Trophoblast cell (in vitro differentiated cells and primary cell): ENCODE measurements at regions not wholly inside any gene's neighbourhood (a gene's known extent, or its start where the extent isn't known, plus 50 kb on each side); places are given as distances from the start of the nearest gene placed in this dataset.

Experiments
- DNase-seq, 2 donors: peaks; one replicate each; pipeline ENCODE4 v3.0.0-alpha.2; 2016
- H2AFZ ChIP-seq: 2 replicates; pipeline ENCODE4 v1.6.1; 2013; ENCODE audit warnings: low read length, moderate library complexity, mild to moderate bottlenecking; ENCODE audit not compliant: insufficient read depth, poor library complexity
- H2AK5ac ChIP-seq: 2 replicates; pipeline ENCODE4 v1.6.1; 2013; ENCODE audit warnings: mild to moderate bottlenecking, low read length
- H2BK120ac ChIP-seq: 2 replicates; pipeline ENCODE4 v1.6.1; 2013; ENCODE audit warnings: low read length, mild to moderate bottlenecking, moderate library complexity; ENCODE audit not compliant: insufficient read depth, poor library complexity
- H2BK12ac ChIP-seq: 2 replicates; pipeline ENCODE4 v1.6.1; 2013; ENCODE audit warnings: mild to moderate bottlenecking, low read length, moderate library complexity
- H2BK5ac ChIP-seq: 2 replicates; pipeline ENCODE4 v1.6.1; 2013; ENCODE audit warnings: low read length, low read depth, moderate library complexity, mild to moderate bottlenecking; ENCODE audit not compliant: poor library complexity
- H3K14ac ChIP-seq: 2 replicates; pipeline ENCODE4 v1.6.1; 2013; ENCODE audit warnings: mild to moderate bottlenecking, low read length
- H3K18ac ChIP-seq: 2 replicates; pipeline ENCODE4 v1.6.1; 2013; ENCODE audit warnings: mild to moderate bottlenecking, low read length
- H3K23ac ChIP-seq: 2 replicates; pipeline ENCODE4 v1.6.1; 2013; ENCODE audit warnings: low read length
- H3K27ac ChIP-seq: 2 replicates; pipeline ENCODE4 v1.5.1; 2013; ENCODE audit warnings: low read depth, mild to moderate bottlenecking, inconsistent platforms, low read length, moderate library complexity
- H3K27me3 ChIP-seq: 2 replicates; pipeline ENCODE4 v1.6.1; 2013; ENCODE audit warnings: inconsistent platforms, mild to moderate bottlenecking, low read length, moderate library complexity; ENCODE audit not compliant: insufficient read depth
- H3K36me3 ChIP-seq, 2 experiments: 1 replicate in 1 of 2; 2 replicates in 1 of 2; pipeline ENCODE4 v1.6.1; 2013; ENCODE audit warnings: low read length in 2 of 2, mild to moderate bottlenecking in 2 of 2, moderate library complexity in 1 of 2; ENCODE audit not compliant: insufficient read depth in 2 of 2, control insufficient read depth in 1 of 2
- H3K4ac ChIP-seq: 2 replicates; pipeline ENCODE4 v1.6.1; 2013; ENCODE audit warnings: low read depth, mild to moderate bottlenecking, low read length, moderate library complexity
- H3K4me1 ChIP-seq, 2 experiments: 1 replicate in 1 of 2; 2 replicates in 1 of 2; pipeline ENCODE4 v1.6.1; 2013; ENCODE audit warnings: low read length in 2 of 2, mild to moderate bottlenecking in 2 of 2, moderate library complexity in 1 of 2; ENCODE audit not compliant: insufficient read depth in 2 of 2, control insufficient read depth in 1 of 2
- H3K4me2 ChIP-seq: 2 replicates; pipeline ENCODE4 v1.6.1; 2013; ENCODE audit warnings: inconsistent platforms, mild to moderate bottlenecking, low read length, moderate library complexity
- H3K4me3 ChIP-seq: 2 replicates; pipeline ENCODE4 v1.5.1; 2013; ENCODE audit warnings: mild to moderate bottlenecking, low read depth, low read length, inconsistent platforms
- H3K79me1 ChIP-seq: one replicate; pipeline ENCODE4 v1.6.1; 2013; ENCODE audit warnings: low read length
- H3K79me2 ChIP-seq: 2 replicates; pipeline ENCODE4 v1.6.1; 2013; ENCODE audit warnings: low read length, mild to moderate bottlenecking; ENCODE audit not compliant: control insufficient read depth, insufficient read depth, poor library complexity
- H3K9ac ChIP-seq: 2 replicates; pipeline ENCODE4 v1.6.1; 2013; ENCODE audit warnings: mild to moderate bottlenecking, low read length
- H3K9me3 ChIP-seq: 2 replicates; pipeline ENCODE4 v1.6.1; 2013; ENCODE audit warnings: low read depth, mild to moderate bottlenecking, control low read depth, inconsistent platforms, low read length; ENCODE audit not compliant: insufficient read depth
- H4K12ac ChIP-seq: 2 replicates; pipeline ENCODE4 v1.6.1; 2013; ENCODE audit warnings: low read depth, mild to moderate bottlenecking, low read length, moderate library complexity
- H4K8ac ChIP-seq: 2 replicates; pipeline ENCODE4 v1.6.1; 2013; ENCODE audit warnings: low read depth, mild to moderate bottlenecking, low read length, moderate library complexity
- H4K91ac ChIP-seq: one replicate; pipeline ENCODE4 v1.6.1; 2013; ENCODE audit warnings: low read depth, mild to moderate bottlenecking, low read length, moderate library complexity
- WGBS: extraction: QIAGEN DNeasy Blood & Tissue Kit; methylation state at CpG from one replicate; pipeline ENCODE4 v1.1.7; 2013; ENCODE audit warnings: missing lambda C conversion rate; ENCODE audit not compliant: insufficient read length, insufficient coverage; ENCODE audit errors: extremely low coverage; 5-methylcytosine and 5-hydroxymethylcytosine counted together

- no peak for DNase-seq
- no peaks in the 10 kb centered on the region for H3K27me3 ChIP-seq
- H3K18ac ChIP-seq, result no peak overlapping the region
- H3K79me1 ChIP-seq, result no peaks in the 10 kb centered on the region
- H3K4ac ChIP-seq, result no peak overlapping the region
- H3K4me1 ChIP-seq, result no peaks in the 10 kb centered on the region
- H2BK5ac ChIP-seq, result no peak overlapping the region
- H3K9ac ChIP-seq, result no peak overlapping the region
- no peak overlapping the region for H2AFZ ChIP-seq
- WGBS, result no CpG with 5 or more reads among the region's 1 CpG
- no peak overlapping the region for H4K8ac ChIP-seq
- H3K4me2 ChIP-seq, result no peak overlapping the region
- H3K14ac ChIP-seq, result no peak overlapping the region
- no peaks in the 10 kb centered on the region for H3K79me2 ChIP-seq
- H2AK5ac ChIP-seq, result no peak overlapping the region
- no peak overlapping the region for H2BK12ac ChIP-seq
- no peak overlapping the region for H2BK120ac ChIP-seq
- no peak overlapping the region for H4K12ac ChIP-seq
- H4K91ac ChIP-seq, result no peak overlapping the region
- H3K9me3 ChIP-seq, result no peaks in the 10 kb centered on the region
- H3K36me3 ChIP-seq, result no peaks in the 10 kb centered on the region
- H3K27ac ChIP-seq, result no peak overlapping the region
- no peak overlapping the region for H3K23ac ChIP-seq
- H3K4me3 ChIP-seq, result no peak overlapping the region
These were observed 171.2 kb downstream of the KCNE4 start for GRCh38 chr2:223223156-223223555.

GRCh38 chr2:223225266-223225665, 173.3 kb downstream of the KCNE4 start:
- Histone ChIP-seq H3K79me1 (peaks cover 2% of the 10 kb centered on the region), H3K36me3 (no peaks in the 10 kb centered on the region), H2AFZ (no peak overlapping the region), H3K18ac (no peak overlapping the region), H4K91ac (no peak overlapping the region), H2BK5ac (no peak overlapping the region), H2AK5ac (no peak overlapping the region), H3K23ac (no peak overlapping the region), H3K4me3 (no peak overlapping the region), H3K27ac (no peak overlapping the region), H3K4me1 (peaks cover 0 to 5% of the 10 kb centered on the region in 2 experiments), H3K4ac (no peak overlapping the region), H2BK120ac (no peak overlapping the region), H3K9me3 (no peaks in the 10 kb centered on the region), H3K9ac (no peak overlapping the region), H2BK12ac (no peak overlapping the region), H3K14ac (no peak overlapping the region), H3K27me3 (no peaks in the 10 kb centered on the region), H3K4me2 (no peak overlapping the region), H4K12ac (no peak overlapping the region), H4K8ac (no peak overlapping the region), H3K79me2 (no peaks in the 10 kb centered on the region)
- DNase-seq, result no peak
- 100% methylated on average over 2 of the region's 3 CpGs for whole genome bisulfite sequencing

GRCh38 chr2:223226264-223226663, 174.3 kb downstream of the KCNE4 start:
- Histone ChIP-seq H2AK5ac (no peak overlapping the region), H3K18ac (no peak overlapping the region), H2AFZ (no peak overlapping the region), H3K4ac (no peak overlapping the region), H3K9ac (no peak overlapping the region), H4K8ac (no peak overlapping the region), H3K23ac (no peak overlapping the region), H3K36me3 (no peaks in the 10 kb centered on the region), H3K79me2 (no peaks in the 10 kb centered on the region), H3K27ac (no peak overlapping the region), H2BK5ac (no peak overlapping the region), H3K27me3 (no peaks in the 10 kb centered on the region), H2BK12ac (no peak overlapping the region), H4K91ac (no peak overlapping the region), H3K4me2 (no peak overlapping the region), H3K79me1 (peaks cover 2% of the 10 kb centered on the region), H3K14ac (no peak overlapping the region), H3K4me1 (peaks cover 2 to 5% of the 10 kb centered on the region in 2 experiments), H3K9me3 (no peaks in the 10 kb centered on the region), H3K4me3 (no peak overlapping the region), H4K12ac (no peak overlapping the region), H2BK120ac (no peak overlapping the region)
- no peak for DNase-seq
- WGBS, result no CpG with 5 or more reads among the region's 1 CpG

GRCh38 chr2:223227338-223227737, 175.3 kb downstream of the KCNE4 start:
- H2AK5ac ChIP-seq, result no peak overlapping the region
- no peak overlapping the region for H4K12ac ChIP-seq
- no peak overlapping the region for H3K4me2 ChIP-seq
- no peak overlapping the region for H3K4me3 ChIP-seq
- H2BK120ac ChIP-seq, result no peak overlapping the region
- no peak overlapping the region for H3K4ac ChIP-seq
- WGBS, result no CpG with 5 or more reads among the region's 2 CpGs
- DNase-seq, result no peak
- no peak overlapping the region for H3K14ac ChIP-seq
- H3K79me2 ChIP-seq, result no peaks in the 10 kb centered on the region
- H3K79me1 ChIP-seq, result peaks cover 4% of the 10 kb centered on the region
- H2AFZ ChIP-seq, result no peak overlapping the region
- H3K9me3 ChIP-seq, result no peaks in the 10 kb centered on the region
- H4K8ac ChIP-seq, result no peak overlapping the region
- H3K36me3 ChIP-seq, result no peaks in the 10 kb centered on the region
- peaks cover 2 to 5% of the 10 kb centered on the region in 2 experiments for H3K4me1 ChIP-seq
- no peak overlapping the region for H2BK5ac ChIP-seq
- no peak overlapping the region for H3K23ac ChIP-seq
- no peaks in the 10 kb centered on the region for H3K27me3 ChIP-seq
- H3K18ac ChIP-seq, result no peak overlapping the region
- no peak overlapping the region for H2BK12ac ChIP-seq
- no peak overlapping the region for H3K27ac ChIP-seq
- no peak overlapping the region for H3K9ac ChIP-seq
- no peak overlapping the region for H4K91ac ChIP-seq
